Liver (tissue), 3 donors: ENCODE measurements at regions not wholly inside any gene's neighbourhood (a gene's known extent, or its start where the extent isn't known, plus 50 kb on each side); places are given as distances from the start of the nearest gene placed in this dataset.

Experiments
- EGR1 ChIP-seq, 2 donors: IDR thresholded peaks; 2 replicates each; pipeline ENCODE4 v1.6.1; 2016 to 2018; ENCODE audit warnings: antibody characterized with exemption in 2 of 2, low read depth in 2 of 2
- FOXA1 ChIP-seq: IDR thresholded peaks from 2 replicates; pipeline ENCODE4 v1.6.1; 2016; ENCODE audit warnings: antibody characterized with exemption
- HNF4G ChIP-seq: IDR thresholded peaks from 2 replicates; pipeline ENCODE4 v1.6.1; 2016; ENCODE audit warnings: antibody characterized with exemption
- JUND ChIP-seq, 2 donors: IDR thresholded peaks; 2 replicates each; pipeline ENCODE4 v1.6.1; 2016; ENCODE audit warnings: antibody characterized with exemption in 2 of 2
- RAD21 ChIP-seq, 2 donors: IDR thresholded peaks; 2 replicates each; pipeline ENCODE4 v1.6.1; 2016; ENCODE audit warnings: antibody characterized with exemption in 2 of 2, mild to moderate bottlenecking in 2 of 2
- TAF1 ChIP-seq: conservative IDR thresholded peaks from 2 replicates; pipeline ENCODE4 v1.6.1; 2016; ENCODE audit warnings: antibody characterized with exemption, mild to moderate bottlenecking
- YY1 ChIP-seq: IDR thresholded peaks from 2 replicates; pipeline ENCODE4 v1.6.1; 2016; ENCODE audit warnings: antibody characterized with exemption, mild to moderate bottlenecking
- TF ChIP-seq, protein P1 (sequence below): fragments of 150-350 bp; IDR thresholded peaks from 2 replicates; pipeline ENCODE4 v1.5.1; 2017; ENCODE audit warnings: improper control_type of control experiment, low read depth, low read length; ENCODE audit not compliant: missing input control
- TF ChIP-seq, protein P2 (sequence below): IDR thresholded peaks from 2 replicates; pipeline ENCODE4 v1.6.1; 2016; ENCODE audit warnings: antibody characterized with exemption, mild to moderate bottlenecking
- TF ChIP-seq, protein P3 (sequence below): IDR thresholded peaks from 2 replicates; pipeline ENCODE4 v1.6.1; 2016; ENCODE audit warnings: antibody characterized with exemption
- TF ChIP-seq, protein P4 (sequence below): IDR thresholded peaks from 2 replicates; pipeline ENCODE4 v1.6.1; 2016; ENCODE audit warnings: antibody characterized with exemption
- TF ChIP-seq, protein P5 (sequence below): IDR thresholded peaks from 2 replicates; pipeline ENCODE4 v1.6.1; 2016; ENCODE audit warnings: antibody characterized with exemption
- donor health status: healthy.
- donor health status: healthy.

DNA sequence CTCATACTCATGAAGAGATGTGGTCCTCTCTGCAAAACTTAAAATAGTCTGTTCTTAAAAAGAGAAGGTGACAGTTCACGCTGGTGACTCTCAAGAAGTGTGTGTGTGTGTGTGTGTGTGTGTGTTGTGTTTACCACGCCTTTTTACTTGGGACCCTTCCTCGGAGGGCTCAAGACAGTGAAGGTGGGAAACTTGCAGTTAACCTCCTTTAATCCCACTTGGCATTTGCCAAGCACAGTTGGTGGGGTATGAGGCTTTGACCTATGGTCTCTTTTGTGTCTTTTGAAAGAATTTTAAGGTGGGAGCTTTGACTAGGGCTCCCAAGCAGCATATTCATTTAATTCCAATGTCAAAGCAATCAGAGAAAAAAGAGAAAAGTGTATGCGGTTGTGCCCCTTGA is 395.8 kb downstream of the TFAP2B start:
- TF ChIP-seq RAD21 (IDR thresholded peaks at IDR 0.05) (no peak), TAF1 (no peak), EGR1 (IDR thresholded peaks at IDR 0.05; ENCODE audit: low read depth in 2 of 2) (no peak), JUND (IDR thresholded peaks at IDR 0.05) (no peak), YY1 (no peak), FOXA1 (no peak), HNF4G (no peak)
- TF ChIP-seq, protein P1, sequence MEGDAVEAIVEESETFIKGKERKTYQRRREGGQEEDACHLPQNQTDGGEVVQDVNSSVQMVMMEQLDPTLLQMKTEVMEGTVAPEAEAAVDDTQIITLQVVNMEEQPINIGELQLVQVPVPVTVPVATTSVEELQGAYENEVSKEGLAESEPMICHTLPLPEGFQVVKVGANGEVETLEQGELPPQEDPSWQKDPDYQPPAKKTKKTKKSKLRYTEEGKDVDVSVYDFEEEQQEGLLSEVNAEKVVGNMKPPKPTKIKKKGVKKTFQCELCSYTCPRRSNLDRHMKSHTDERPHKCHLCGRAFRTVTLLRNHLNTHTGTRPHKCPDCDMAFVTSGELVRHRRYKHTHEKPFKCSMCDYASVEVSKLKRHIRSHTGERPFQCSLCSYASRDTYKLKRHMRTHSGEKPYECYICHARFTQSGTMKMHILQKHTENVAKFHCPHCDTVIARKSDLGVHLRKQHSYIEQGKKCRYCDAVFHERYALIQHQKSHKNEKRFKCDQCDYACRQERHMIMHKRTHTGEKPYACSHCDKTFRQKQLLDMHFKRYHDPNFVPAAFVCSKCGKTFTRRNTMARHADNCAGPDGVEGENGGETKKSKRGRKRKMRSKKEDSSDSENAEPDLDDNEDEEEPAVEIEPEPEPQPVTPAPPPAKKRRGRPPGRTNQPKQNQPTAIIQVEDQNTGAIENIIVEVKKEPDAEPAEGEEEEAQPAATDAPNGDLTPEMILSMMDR: no peak
- TF ChIP-seq, protein P2, sequence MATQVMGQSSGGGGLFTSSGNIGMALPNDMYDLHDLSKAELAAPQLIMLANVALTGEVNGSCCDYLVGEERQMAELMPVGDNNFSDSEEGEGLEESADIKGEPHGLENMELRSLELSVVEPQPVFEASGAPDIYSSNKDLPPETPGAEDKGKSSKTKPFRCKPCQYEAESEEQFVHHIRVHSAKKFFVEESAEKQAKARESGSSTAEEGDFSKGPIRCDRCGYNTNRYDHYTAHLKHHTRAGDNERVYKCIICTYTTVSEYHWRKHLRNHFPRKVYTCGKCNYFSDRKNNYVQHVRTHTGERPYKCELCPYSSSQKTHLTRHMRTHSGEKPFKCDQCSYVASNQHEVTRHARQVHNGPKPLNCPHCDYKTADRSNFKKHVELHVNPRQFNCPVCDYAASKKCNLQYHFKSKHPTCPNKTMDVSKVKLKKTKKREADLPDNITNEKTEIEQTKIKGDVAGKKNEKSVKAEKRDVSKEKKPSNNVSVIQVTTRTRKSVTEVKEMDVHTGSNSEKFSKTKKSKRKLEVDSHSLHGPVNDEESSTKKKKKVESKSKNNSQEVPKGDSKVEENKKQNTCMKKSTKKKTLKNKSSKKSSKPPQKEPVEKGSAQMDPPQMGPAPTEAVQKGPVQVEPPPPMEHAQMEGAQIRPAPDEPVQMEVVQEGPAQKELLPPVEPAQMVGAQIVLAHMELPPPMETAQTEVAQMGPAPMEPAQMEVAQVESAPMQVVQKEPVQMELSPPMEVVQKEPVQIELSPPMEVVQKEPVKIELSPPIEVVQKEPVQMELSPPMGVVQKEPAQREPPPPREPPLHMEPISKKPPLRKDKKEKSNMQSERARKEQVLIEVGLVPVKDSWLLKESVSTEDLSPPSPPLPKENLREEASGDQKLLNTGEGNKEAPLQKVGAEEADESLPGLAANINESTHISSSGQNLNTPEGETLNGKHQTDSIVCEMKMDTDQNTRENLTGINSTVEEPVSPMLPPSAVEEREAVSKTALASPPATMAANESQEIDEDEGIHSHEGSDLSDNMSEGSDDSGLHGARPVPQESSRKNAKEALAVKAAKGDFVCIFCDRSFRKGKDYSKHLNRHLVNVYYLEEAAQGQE: no peak
- TF ChIP-seq, protein P3, sequence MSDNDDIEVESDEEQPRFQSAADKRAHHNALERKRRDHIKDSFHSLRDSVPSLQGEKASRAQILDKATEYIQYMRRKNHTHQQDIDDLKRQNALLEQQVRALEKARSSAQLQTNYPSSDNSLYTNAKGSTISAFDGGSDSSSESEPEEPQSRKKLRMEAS: no peak
- TF ChIP-seq, protein P4, sequence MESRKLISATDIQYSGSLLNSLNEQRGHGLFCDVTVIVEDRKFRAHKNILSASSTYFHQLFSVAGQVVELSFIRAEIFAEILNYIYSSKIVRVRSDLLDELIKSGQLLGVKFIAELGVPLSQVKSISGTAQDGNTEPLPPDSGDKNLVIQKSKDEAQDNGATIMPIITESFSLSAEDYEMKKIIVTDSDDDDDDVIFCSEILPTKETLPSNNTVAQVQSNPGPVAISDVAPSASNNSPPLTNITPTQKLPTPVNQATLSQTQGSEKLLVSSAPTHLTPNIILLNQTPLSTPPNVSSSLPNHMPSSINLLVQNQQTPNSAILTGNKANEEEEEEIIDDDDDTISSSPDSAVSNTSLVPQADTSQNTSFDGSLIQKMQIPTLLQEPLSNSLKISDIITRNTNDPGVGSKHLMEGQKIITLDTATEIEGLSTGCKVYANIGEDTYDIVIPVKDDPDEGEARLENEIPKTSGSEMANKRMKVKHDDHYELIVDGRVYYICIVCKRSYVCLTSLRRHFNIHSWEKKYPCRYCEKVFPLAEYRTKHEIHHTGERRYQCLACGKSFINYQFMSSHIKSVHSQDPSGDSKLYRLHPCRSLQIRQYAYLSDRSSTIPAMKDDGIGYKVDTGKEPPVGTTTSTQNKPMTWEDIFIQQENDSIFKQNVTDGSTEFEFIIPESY: no peak
- TF ChIP-seq, protein P5, sequence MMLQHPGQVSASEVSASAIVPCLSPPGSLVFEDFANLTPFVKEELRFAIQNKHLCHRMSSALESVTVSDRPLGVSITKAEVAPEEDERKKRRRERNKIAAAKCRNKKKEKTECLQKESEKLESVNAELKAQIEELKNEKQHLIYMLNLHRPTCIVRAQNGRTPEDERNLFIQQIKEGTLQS: no peak
